ENCODE measurements at regions not wholly inside any gene's neighbourhood (a gene's known extent, or its start where the extent isn't known, plus 50 kb on each side); places are given as distances from the start of the nearest gene placed in this dataset.

GRCh38 chr6:19986691-19987438 lies 149.7 kb downstream of the ID4 start:
- Histone ChIP-seq H3K4me1 (ENCODE audit: insufficient read depth, poor library complexity, severe bottlenecking) (no peaks in the 10 kb centered on the region), H3K27me3 (ENCODE audit: insufficient read depth, poor library complexity, severe bottlenecking) (peaks cover 12% of the 10 kb centered on the region), H3K9me3 (ENCODE audit: severe bottlenecking) (no peaks in the 10 kb centered on the region), H3K27ac (ENCODE audit: poor library complexity, severe bottlenecking) (no peak overlapping the region), H3K4me3 (ENCODE audit: severe bottlenecking) (no peak overlapping the region), H3K36me3 (ENCODE audit: low read depth) (no peaks in the 10 kb centered on the region)
- DNase-seq (ENCODE audit: low spot score) (no peak), ATAC-seq (ENCODE audit: low read depth) (no peak)
- no peak for TF ChIP-seq CTCF (IDR thresholded peaks at IDR 0.05; ENCODE audit: poor library complexity, severe bottlenecking)

- DNase-seq (ENCODE audit: low spot score) (no peak), ATAC-seq (ENCODE audit: low read depth) (0 out of 3 replicates have a peak, but pooled peaks have one; percentile 53)
- Histone ChIP-seq H3K27ac (ENCODE audit: poor library complexity, severe bottlenecking) (no peak overlapping the region), H3K4me1 (ENCODE audit: insufficient read depth, poor library complexity, severe bottlenecking) (no peaks in the 10 kb centered on the region), H3K27me3 (ENCODE audit: insufficient read depth, poor library complexity, severe bottlenecking) (peaks cover 9% of the 10 kb centered on the region), H3K9me3 (ENCODE audit: severe bottlenecking) (no peaks in the 10 kb centered on the region), H3K4me3 (ENCODE audit: severe bottlenecking) (no peak overlapping the region), H3K36me3 (ENCODE audit: low read depth) (no peaks in the 10 kb centered on the region)
- no peak for TF ChIP-seq CTCF (IDR thresholded peaks at IDR 0.05; ENCODE audit: poor library complexity, severe bottlenecking)
Observed at GRCh38 chr6:19988555-19988954, 151.4 kb downstream of the ID4 start.

GRCh38 chr6:19991176-19991575 lies 154.0 kb downstream of the ID4 start:
- no peak for DNase-seq (ENCODE audit: low spot score)
- ATAC-seq (ENCODE audit: low read depth) = no peak
- Histone ChIP-seq H3K27me3 (ENCODE audit: insufficient read depth, poor library complexity, severe bottlenecking) (peaks cover 9% of the 10 kb centered on the region), H3K4me3 (ENCODE audit: severe bottlenecking) (no peak overlapping the region), H3K36me3 (ENCODE audit: low read depth) (no peaks in the 10 kb centered on the region), H3K4me1 (ENCODE audit: insufficient read depth, poor library complexity, severe bottlenecking) (no peaks in the 10 kb centered on the region), H3K27ac (ENCODE audit: poor library complexity, severe bottlenecking) (no peak overlapping the region), H3K9me3 (ENCODE audit: severe bottlenecking) (no peaks in the 10 kb centered on the region)
- TF ChIP-seq CTCF (IDR thresholded peaks at IDR 0.05; ENCODE audit: poor library complexity, severe bottlenecking) = no peak

GRCh38 chr6:19994909-19995308 lies 157.7 kb downstream of the ID4 start:
- Histone ChIP-seq H3K9me3 (ENCODE audit: severe bottlenecking) (no peaks in the 10 kb centered on the region), H3K27me3 (ENCODE audit: insufficient read depth, poor library complexity, severe bottlenecking) (peaks cover 6% of the 10 kb centered on the region), H3K27ac (ENCODE audit: poor library complexity, severe bottlenecking) (no peak overlapping the region), H3K4me1 (ENCODE audit: insufficient read depth, poor library complexity, severe bottlenecking) (no peaks in the 10 kb centered on the region), H3K36me3 (ENCODE audit: low read depth) (no peaks in the 10 kb centered on the region), H3K4me3 (ENCODE audit: severe bottlenecking) (no peak overlapping the region)
- no peak for TF ChIP-seq CTCF (IDR thresholded peaks at IDR 0.05; ENCODE audit: poor library complexity, severe bottlenecking)
- no peak for ATAC-seq (ENCODE audit: low read depth)
- no peak for DNase-seq (ENCODE audit: low spot score)

GRCh38 chr6:19995575-19996257 lies 158.5 kb downstream of the ID4 start:
- Histone ChIP-seq H3K27me3 (ENCODE audit: insufficient read depth, poor library complexity, severe bottlenecking) (peaks cover 6% of the 10 kb centered on the region), H3K36me3 (ENCODE audit: low read depth) (no peaks in the 10 kb centered on the region), H3K4me3 (ENCODE audit: severe bottlenecking) (no peak overlapping the region), H3K27ac (ENCODE audit: poor library complexity, severe bottlenecking) (no peak overlapping the region), H3K9me3 (ENCODE audit: severe bottlenecking) (no peaks in the 10 kb centered on the region), H3K4me1 (ENCODE audit: insufficient read depth, poor library complexity, severe bottlenecking) (no peaks in the 10 kb centered on the region)
- no peak for TF ChIP-seq CTCF (IDR thresholded peaks at IDR 0.05; ENCODE audit: poor library complexity, severe bottlenecking)
- DNase-seq (ENCODE audit: low spot score) (no peak), ATAC-seq (ENCODE audit: low read depth) (no peak)

All from RWPE2 (cell line).